ENCODE measurements at regions not wholly inside any gene's neighbourhood (a gene's known extent, or its start where the extent isn't known, plus 50 kb on each side); places are given as distances from the start of the nearest gene placed in this dataset.
A peak's percentile ranks its signal among the peaks of the same experiment; 100 is the strongest.
"Not testable (repeated sequence)": the region's sequence is repeated elsewhere in the genome, so short reads cannot be mapped to it uniquely, and the experiment has no call there.

- DNase-seq: no peak
These were observed 53.2 kb upstream of the PARP1 start for GRCh38 chr1:226461087-226461486.

DNA sequence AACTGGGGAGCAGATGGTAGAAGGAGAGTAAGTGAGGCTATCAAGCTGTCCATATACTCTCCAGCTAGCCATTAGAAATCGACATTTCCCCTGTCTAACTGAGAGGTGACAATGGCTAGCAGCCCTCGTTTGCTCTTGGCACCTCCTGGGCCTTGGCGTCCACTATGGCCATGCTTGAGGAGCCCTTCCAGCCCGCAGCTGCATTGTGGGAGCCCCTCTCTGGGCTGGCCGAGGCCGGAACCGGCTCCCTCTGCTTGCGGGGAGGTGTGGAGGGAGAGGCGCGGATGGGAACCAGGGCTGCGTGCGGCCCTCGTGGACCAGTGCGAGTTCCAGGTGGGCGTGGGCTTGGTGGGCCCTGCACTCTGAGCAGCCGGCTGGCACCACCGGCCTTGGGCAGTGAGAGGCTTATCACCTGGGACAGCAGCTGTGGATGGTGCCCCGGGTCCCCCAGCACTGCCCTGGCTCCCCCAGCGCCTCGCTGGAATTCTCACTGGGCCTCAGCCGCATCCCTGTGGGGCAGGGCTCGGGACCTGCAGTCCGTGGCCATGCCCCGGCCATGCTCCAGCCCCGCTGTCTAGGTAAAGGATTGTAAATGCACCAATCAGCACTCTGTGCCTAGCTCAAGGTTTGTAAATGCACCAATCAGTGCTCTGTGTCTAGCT, 56.2 kb upstream of the PARP1 start:
- no peak for DNase-seq

DNA sequence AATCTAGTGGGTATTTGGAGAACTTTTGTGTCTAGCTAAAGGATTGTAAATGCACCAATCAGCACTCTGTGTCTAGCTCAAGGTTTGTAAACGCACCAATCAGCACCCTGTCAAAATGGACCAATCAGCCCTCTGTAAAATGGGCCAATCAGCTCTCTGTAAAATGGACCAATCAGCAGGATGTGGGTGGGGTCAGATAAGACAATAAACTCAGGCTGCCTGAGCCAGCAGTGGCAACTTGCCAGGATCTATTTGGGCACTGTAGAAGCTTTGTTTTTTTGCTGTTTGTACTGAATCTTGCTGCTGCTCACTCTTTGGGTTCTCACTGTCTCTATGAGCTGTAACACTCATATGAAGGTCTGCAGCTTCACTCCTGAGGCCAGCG, 56.7 kb upstream of the PARP1 start:
- not testable (repeated sequence) for DNase-seq

GRCh38 chr1:226466296-226466695, 58.4 kb upstream of the PARP1 start:
- no peak for DNase-seq

- DNase-seq: no peak
These were observed 59.5 kb upstream of the PARP1 start for GRCh38 chr1:226467443-226467842.

- DNase-seq: peak; percentile 8
These were observed 63.3 kb upstream of the PARP1 start for GRCh38 chr1:226470921-226471866.

GRCh38 chr1:226473325-226473724, 65.4 kb upstream of the PARP1 start:
- no peak for DNase-seq

- no peak for DNase-seq
These were observed 66.1 kb upstream of the PARP1 start for GRCh38 chr1:226474041-226474440.

DNA sequence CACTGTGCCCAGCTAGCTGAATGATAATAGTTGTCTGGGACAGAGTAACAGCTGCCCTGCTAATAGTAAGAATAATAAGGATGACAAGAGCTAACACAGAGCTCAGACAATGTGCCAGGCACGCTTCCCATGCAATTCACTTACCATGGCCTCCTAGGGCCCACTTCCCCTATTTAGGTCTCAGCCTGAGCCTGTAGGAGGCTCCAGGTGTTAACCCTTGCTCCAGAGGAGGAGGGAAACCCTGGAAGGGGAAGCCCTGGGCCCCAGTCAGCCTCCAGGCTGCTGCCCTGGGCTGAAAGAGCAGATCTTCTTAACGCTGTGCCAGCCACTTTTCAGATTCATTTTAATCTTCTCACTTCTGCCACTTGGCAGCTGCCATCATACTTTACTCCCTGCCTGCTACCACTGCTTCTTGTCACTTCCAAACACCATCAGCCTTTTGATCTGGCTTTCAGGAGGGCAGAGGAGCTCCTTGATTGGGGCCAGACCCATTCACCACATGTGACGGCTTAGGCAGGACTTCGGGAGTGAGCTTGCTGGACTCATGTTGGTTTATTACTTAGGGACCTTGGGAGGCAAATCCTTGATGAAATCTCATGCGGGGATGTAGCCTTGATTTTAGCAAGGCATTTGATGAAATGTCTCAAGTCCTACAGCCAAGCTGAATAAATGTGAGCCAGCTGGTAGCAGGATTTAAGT, 66.7 kb upstream of the PARP1 start:
- DNase-seq: peak; percentile 59

DNA sequence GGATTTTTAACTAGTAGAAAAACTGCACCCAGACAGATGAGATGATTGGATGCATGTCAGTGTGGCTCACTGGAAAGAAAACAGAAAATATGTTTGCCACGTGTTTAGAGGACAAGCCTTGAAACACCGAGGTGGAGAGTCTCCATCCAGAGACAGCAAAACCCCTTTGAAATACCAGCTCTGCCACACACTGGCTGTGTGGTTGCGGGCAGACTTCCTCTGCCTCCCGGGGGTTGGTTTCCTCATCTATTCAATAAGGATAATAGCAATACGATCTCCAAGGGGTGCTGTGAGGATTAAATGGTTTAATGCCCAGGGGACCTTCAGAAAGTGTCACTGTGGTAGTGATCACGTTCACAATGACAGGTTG, 67.2 kb upstream of the PARP1 start:
- no peak for DNase-seq

- no peak for DNase-seq
These were observed 68.2 kb upstream of the PARP1 start for GRCh38 chr1:226476066-226476465.

DNA sequence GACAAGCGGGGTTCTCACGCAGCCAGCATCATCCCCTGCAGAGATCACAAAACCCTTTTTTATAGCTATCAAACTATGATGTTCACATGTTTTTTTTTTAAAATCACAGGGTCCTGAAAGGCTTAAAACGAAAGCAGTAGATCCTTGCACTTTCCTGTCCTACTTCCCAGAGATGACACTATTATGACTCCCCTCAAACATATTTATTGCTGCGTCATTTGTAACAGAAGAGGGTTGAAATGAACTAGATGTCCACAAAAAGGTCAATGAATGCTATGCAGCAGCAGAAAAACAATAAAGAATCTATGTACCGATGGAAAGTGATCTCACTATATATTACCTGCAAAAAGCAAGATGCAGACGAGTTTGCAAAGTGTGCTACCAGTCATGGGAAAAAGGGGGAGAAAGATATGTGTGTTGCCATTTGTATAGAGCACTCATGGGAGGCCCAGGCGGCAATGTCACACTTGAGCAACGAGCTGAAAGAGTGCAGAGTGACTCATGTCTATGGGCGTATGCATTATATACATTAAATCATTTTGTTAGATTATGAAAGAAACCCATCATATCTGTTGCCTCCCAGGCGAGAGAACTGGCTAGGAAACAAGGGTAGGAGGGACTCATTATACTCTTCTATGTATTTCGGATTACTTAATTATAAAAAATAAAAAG, 68.9 kb upstream of the PARP1 start:
- DNase-seq: peak; percentile 70

DNA sequence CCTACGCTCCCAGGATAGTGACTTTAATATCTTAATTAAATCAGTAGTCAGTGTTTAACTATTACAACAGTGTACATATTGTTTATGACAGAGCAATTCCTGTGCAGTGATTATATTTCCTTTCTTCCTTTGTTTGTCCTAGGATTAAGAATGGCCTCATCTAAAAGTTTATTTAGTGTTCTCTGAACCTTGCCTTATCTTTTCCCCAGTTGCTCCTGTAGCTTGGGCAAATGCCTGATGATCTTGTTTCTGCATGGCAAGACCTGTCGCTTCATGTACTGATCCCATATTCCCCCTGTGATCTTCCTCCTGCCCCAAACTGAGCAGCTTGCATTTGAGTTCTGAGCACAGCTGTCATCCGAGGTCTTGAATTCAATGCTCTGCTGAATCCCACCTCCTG, 69.1 kb upstream of the STUM start:
- no peak for DNase-seq

DNA sequence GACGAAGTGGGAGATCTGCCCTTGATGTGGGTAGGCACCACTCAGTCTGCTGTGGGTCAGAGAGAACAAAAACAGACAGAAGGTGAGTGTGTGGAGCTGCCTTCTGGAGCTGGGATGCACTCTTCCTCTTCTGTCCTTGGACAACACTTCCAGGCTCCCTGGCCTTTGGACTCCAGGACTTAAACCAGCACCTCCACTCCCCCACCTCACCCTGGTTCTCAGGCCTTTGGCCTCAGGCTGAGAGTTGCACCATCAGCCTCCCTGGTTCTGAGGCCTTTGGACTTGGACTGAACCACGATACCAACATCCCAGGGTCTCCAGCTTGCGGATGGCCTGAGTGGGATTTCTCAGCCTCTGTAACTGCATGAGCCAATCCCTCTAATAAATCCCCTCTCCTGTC, 68.1 kb upstream of the STUM start:
- no peak for DNase-seq

DNA sequence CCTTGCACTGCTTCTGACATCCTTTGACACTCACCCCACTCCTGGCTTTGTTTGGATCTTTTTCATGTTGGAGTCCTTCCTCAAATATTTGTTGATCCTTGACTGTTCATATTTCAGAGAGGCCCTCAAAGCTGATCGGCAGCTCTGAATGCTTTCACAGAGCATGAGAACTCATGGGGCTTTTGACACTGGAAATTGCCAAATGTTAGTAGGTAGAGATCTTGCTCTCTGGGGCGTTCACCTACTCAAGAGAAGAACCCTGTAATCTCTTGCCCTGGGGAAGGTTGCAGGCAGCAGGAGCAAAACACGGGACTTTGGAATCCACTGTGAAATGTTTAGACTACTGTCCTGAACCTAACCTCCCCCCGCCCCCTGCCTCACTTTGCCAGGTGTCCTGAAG, 67.4 kb upstream of the STUM start:
- no peak for DNase-seq

- DNase-seq: no peak
These were observed 66.4 kb upstream of the STUM start for GRCh38 chr1:226482196-226482595.

DNA sequence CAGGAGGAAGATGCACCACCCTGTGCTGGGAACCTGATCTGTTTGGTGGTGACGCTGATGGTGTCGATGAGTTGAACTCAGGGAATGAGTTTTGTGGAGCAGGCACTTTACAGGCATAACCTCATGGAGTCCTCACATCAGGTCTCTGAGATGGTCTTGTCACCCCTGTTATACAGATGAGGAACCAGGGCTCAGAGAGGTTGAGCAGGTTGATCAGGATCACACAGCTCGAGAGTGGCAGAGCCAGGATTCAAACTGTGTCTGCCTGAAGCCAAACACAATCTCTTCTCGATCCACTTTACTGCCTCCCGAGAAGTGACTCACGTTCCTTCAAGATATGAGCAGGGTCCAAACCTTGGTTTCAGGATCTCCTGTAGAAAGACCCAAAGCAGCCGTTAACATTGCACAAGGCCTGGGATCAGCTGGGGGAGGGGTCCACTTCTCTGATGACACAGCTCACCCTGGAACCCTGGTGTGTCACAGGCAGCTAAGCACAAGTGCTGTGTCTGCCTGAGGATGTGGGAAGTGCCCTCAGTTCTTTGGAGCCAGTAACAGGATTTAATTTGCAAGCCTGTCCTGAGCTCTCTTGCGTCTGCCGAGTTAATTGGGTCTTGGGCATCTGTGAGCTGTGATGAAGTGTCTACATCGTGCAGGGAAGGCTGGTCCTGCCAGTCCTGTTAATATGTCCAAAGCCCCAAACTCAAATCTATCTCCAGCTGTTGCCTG, 65.4 kb upstream of the STUM start:
- peak; percentile 93 for DNase-seq

- DNase-seq: no peak
These were observed 63.4 kb upstream of the STUM start for GRCh38 chr1:226485192-226485591.

- DNase-seq: peak; percentile 20
These were observed 62.4 kb upstream of the STUM start for GRCh38 chr1:226486161-226486560.

DNA sequence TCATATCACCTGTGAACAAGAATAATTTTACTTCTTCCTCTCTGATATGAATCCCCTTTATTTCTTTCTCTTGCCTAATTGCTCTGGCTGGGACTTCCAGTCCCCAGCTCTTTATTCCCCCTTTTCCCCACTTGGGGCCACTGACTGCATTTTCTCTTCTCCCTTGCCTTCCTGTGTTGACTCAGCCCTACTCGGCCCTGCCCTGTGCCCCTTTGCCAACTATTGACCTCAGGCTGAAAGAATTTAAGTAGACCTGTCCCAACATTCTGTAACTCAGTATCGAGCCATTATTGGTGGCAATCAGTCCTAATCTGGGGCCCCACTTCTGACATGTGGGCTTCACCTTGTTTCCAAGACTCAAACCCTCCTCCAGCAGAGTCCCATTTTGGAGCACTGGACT, 60.6 kb upstream of the STUM start:
- DNase-seq: no peak

GRCh38 chr1:226489718-226490425, 58.7 kb upstream of the STUM start:
- DNase-seq: no peak

GRCh38 chr1:226490426-226490809, 58.1 kb upstream of the STUM start:
- no peak for DNase-seq
